ENCODE measurements at regions not wholly inside any gene's neighbourhood (a gene's known extent, or its start where the extent isn't known, plus 50 kb on each side); places are given as distances from the start of the nearest gene placed in this dataset.

DNA sequence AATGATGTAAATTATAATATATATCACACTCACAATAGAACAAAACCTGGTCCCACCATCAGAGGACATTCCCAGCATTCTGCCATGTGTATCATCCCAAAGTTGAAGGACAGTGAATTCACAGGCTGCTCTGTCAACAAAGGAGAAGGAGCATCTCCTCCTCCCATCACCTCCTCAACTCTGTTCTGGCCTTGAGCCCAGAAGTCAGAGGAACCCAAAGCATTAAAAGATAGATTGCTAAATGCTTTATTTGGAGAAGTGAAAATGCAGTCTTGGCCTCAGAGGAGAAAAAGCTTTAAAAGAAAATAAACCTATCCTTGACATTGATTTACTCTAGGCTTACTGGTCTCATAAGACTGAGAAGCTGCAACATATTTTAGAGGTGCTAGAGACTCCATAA lies 268.8 kb upstream of the RASGEF1B start:
- no peak overlapping the region for H3K4ac ChIP-seq (replicated peaks; ENCODE audit: insufficient read length, low read depth, low read length)
- no peak overlapping the region for H4K8ac ChIP-seq (ENCODE audit: extremely low read depth, insufficient read depth, low read length)

More for the DNA sequence above, 268.8 kb upstream of the RASGEF1B start:
- H3K9me3 ChIP-seq (ENCODE audit: insufficient read depth in 2 of 2, low read depth in 1 of 2, low read length in 1 of 2) = no peaks in the 10 kb centered on the region
- no peaks in the 10 kb centered on the region for H3K4me1 ChIP-seq (replicated peaks in 1 of 4; ENCODE audit: control insufficient read depth in 3 of 4, insufficient read depth in 4 of 4, low read length in 3 of 4)
- H3K79me1 ChIP-seq (ENCODE audit: low read depth, low read length) = no peaks in the 10 kb centered on the region
- DNase-seq (ENCODE audit: low read depth in 1 of 2, low spot score in 2 of 2) (no peak), FAIRE-seq (no peak)
- H3K4me3 ChIP-seq (ENCODE audit: extremely low read depth in 1 of 4, insufficient read depth in 2 of 4, low read depth in 3 of 4, low read length in 4 of 4) = no peak overlapping the region
- H3K18ac ChIP-seq (ENCODE audit: extremely low read depth, low read length) = no peak overlapping the region
- H3K56ac ChIP-seq (replicated peaks; ENCODE audit: insufficient read length, low read depth, low read length) = no peak overlapping the region
- H4K91ac ChIP-seq (replicated peaks; ENCODE audit: insufficient read length, low read length) = no peak overlapping the region
- no peaks in the 10 kb centered on the region for H4K20me1 ChIP-seq (replicated peaks in 1 of 2; ENCODE audit: control insufficient read depth in 1 of 2, insufficient read depth in 2 of 2, low read length in 2 of 2)
- H3K27me3 ChIP-seq (replicated peaks in 1 of 4; ENCODE audit: control insufficient read depth in 3 of 4, extremely low read depth in 1 of 4, insufficient read depth in 3 of 4, low read length in 3 of 4) = no peaks in the 10 kb centered on the region
- H4K5ac ChIP-seq (ENCODE audit: insufficient read length, low read depth, low read length) = no peak overlapping the region
- no peaks in the 10 kb centered on the region for H3K36me3 ChIP-seq (ENCODE audit: control insufficient read depth in 2 of 4, insufficient read depth in 4 of 4, low read length in 3 of 4)
- H2BK15ac ChIP-seq (ENCODE audit: low read length) = no peak overlapping the region
- no peak for TF ChIP-seq JUND (IDR thresholded peaks at IDR 0.05; ENCODE audit: low read length)
- TF ChIP-seq BACH1 (IDR thresholded peaks at IDR 0.05; ENCODE audit: low read length) = no peak
- no peak for TF ChIP-seq SIX5 (IDR thresholded peaks at IDR 0.05; ENCODE audit: low read depth, low read length)
- TF ChIP-seq POLR2AphosphoS5 (IDR thresholded peaks at IDR 0.05; ENCODE audit: low read depth, low read length) = no peak
- no peak for TF ChIP-seq FOSL1 (IDR thresholded peaks at IDR 0.05; ENCODE audit: insufficient read depth, low read depth, low read length)
- no peak for TF ChIP-seq POLR2A (IDR thresholded peaks at IDR 0.05; ENCODE audit: control extremely low read depth in 1 of 2, low read depth in 2 of 2, low read length in 2 of 2)
- no peak overlapping the region for H3K9ac ChIP-seq (replicated peaks in 1 of 4; ENCODE audit: extremely low read depth in 1 of 4, low read depth in 3 of 4, low read length in 3 of 4)
- POLR2A ChIA-PET (ENCODE audit: partially characterized antibody) = no interaction called here
- H3K23me2 ChIP-seq (ENCODE audit: low read depth, low read length) = no peaks in the 10 kb centered on the region
- no peak overlapping the region for H2BK20ac ChIP-seq (ENCODE audit: low read length)
- CTCF ChIA-PET (ENCODE audit: partially characterized antibody) = interaction anchor here (1.1 kb wide), 1 partner anchor 104 kb away, joined by 3 read pairs; no protein-coding TSS in a partner anchor
- no peak overlapping the region for H3K23ac ChIP-seq (ENCODE audit: insufficient read length)
- H2AFZ ChIP-seq (ENCODE audit: low read length) = no peak overlapping the region
- no peak overlapping the region for H2BK5ac ChIP-seq (ENCODE audit: low read depth, low read length)
- no peak overlapping the region for H3K14ac ChIP-seq (ENCODE audit: insufficient read length)
- H2BK120ac ChIP-seq (replicated peaks; ENCODE audit: low read depth, low read length) = no peak overlapping the region
- no peak overlapping the region for H2AK5ac ChIP-seq (ENCODE audit: low read depth, low read length)
- H3K4me2 ChIP-seq (ENCODE audit: insufficient read depth in 1 of 2, low read depth in 2 of 2, low read length in 2 of 2) = no peak overlapping the region
- H3K27ac ChIP-seq (ENCODE audit: low read depth, low read length) = no peak overlapping the region
- H3K79me2 ChIP-seq (ENCODE audit: control insufficient read depth in 1 of 2, insufficient read depth in 2 of 2, low read length in 2 of 2) = no peaks in the 10 kb centered on the region
- H2BK12ac ChIP-seq (ENCODE audit: low read depth, low read length) = no peak overlapping the region

Data from H1 (cell line).